IMR-90 (cell line): ENCODE measurements at regions not wholly inside any gene's neighbourhood (a gene's known extent, or its start where the extent isn't known, plus 50 kb on each side); places are given as distances from the start of the nearest gene placed in this dataset.

Source experiments
- ATAC-seq: fragments of 200-7000 bp; cut with Tn5 transposase; 2 replicates; pipeline ENCODE4 v1.9.1; 2020; ENCODE audit warnings: low read depth, mild to moderate bottlenecking, moderate library complexity
- BruUV-seq: library from RNA; stranded (reverse); fragments of 400-500 nt; replicated peaks from 2 replicates; lab custom pipeline; 2021; lab: Mats Ljungman, UMichigan
- CTCF ChIA-PET: fragments of 300-600 bp; formaldehyde crosslinking; extraction: SDS; loops from one replicate; lab custom pipeline; 2021; ENCODE audit warnings: antibody characterized with exemption; lab: Yijun Ruan, JAX
- POLR2A ChIA-PET: fragments of 300-600 bp; sonication (Branson Sonifier 250); formaldehyde crosslinking; loops from one replicate; lab custom pipeline; 2022; ENCODE audit warnings: antibody characterized with exemption; ENCODE audit not compliant: unreplicated experiment; lab: Charles Lee
- DNase-seq: peaks from one replicate; pipeline ENCODE4 v3.0.0; 2013
- H2AFZ ChIP-seq: replicated peaks from 2 replicates; pipeline ENCODE3; 2013; ENCODE audit warnings: low read length, mild to moderate bottlenecking; ENCODE audit not compliant: poor library complexity
- H2AK5ac ChIP-seq: 2 replicates; pipeline ENCODE4 v1.6.1; 2013; ENCODE audit warnings: low read depth, low read length, inconsistent platforms
- H2AK9ac ChIP-seq: replicated peaks from 2 replicates; pipeline ENCODE3; 2013; ENCODE audit warnings: mild to moderate bottlenecking, low read depth, low read length, moderate library complexity; ENCODE audit not compliant: poor library complexity
- H2BK120ac ChIP-seq: 2 replicates; pipeline ENCODE4 v1.6.1; 2013; ENCODE audit warnings: low read depth, low read length, inconsistent platforms
- H2BK15ac ChIP-seq: 3 replicates; pipeline ENCODE4 v1.6.1; 2013; ENCODE audit warnings: low read depth, low read length, inconsistent platforms
- H2BK20ac ChIP-seq: 2 replicates; pipeline ENCODE4 v1.6.1; 2013; ENCODE audit warnings: low read depth, mild to moderate bottlenecking, inconsistent platforms, low read length, moderate library complexity
- H2BK5ac ChIP-seq: 2 replicates; pipeline ENCODE4 v1.6.1; 2013; ENCODE audit warnings: mild to moderate bottlenecking, low read depth, low read length, inconsistent platforms; ENCODE audit not compliant: poor library complexity, severe bottlenecking
- H3K14ac ChIP-seq: replicated peaks from 2 replicates; pipeline ENCODE4 v1.6.1; 2013; ENCODE audit warnings: low read depth, low read length, inconsistent platforms
- H3K18ac ChIP-seq: 2 replicates; pipeline ENCODE4 v1.6.1; 2013; ENCODE audit warnings: low read depth, low read length, control low read depth
- H3K23ac ChIP-seq: 2 replicates; pipeline ENCODE4 v1.6.1; 2013; ENCODE audit warnings: low read depth, low read length, inconsistent platforms
- H3K27ac ChIP-seq: 2 replicates; pipeline ENCODE4 v1.5.1; 2013; ENCODE audit warnings: mild to moderate bottlenecking, control low read depth, low read length; ENCODE audit not compliant: insufficient read depth
- H3K27me3 ChIP-seq: 2 replicates; pipeline ENCODE4 v1.6.1; 2013; ENCODE audit warnings: low read length; ENCODE audit not compliant: control insufficient read depth, insufficient read depth
- H3K36me3 ChIP-seq: 2 replicates; pipeline ENCODE4 v1.6.1; 2013; ENCODE audit warnings: low read length, mixed read lengths; ENCODE audit not compliant: control insufficient read depth, insufficient read depth
- H3K4ac ChIP-seq: 2 replicates; pipeline ENCODE4 v1.6.1; 2013; ENCODE audit warnings: low read depth, low read length, inconsistent platforms
- H3K4me1 ChIP-seq: 2 replicates; pipeline ENCODE4 v1.6.1; 2013; ENCODE audit warnings: low read length, mixed read lengths; ENCODE audit not compliant: control insufficient read depth, insufficient read depth
- H3K4me2 ChIP-seq: 2 replicates; pipeline ENCODE4 v1.6.1; 2013; ENCODE audit warnings: low read depth, mild to moderate bottlenecking, control low read depth, low read length, moderate library complexity
- H3K4me3 ChIP-seq: 2 replicates; pipeline ENCODE4 v1.5.1; 2013; ENCODE audit warnings: low read depth, mild to moderate bottlenecking, control low read depth, low read length, moderate library complexity; ENCODE audit not compliant: insufficient read depth
- H3K56ac ChIP-seq: 2 replicates; pipeline ENCODE4 v1.6.1; 2013; ENCODE audit warnings: low read length, inconsistent platforms; ENCODE audit not compliant: insufficient read depth; ENCODE audit errors: extremely low read depth
- H3K79me1 ChIP-seq, 2 experiments: 2 replicates each; pipeline ENCODE4 v1.6.1; 2013; ENCODE audit warnings: low read length in 2 of 2, inconsistent platforms in 1 of 2, low read depth in 1 of 2
- H3K9ac ChIP-seq: 2 replicates; pipeline ENCODE4 v1.6.1; 2013; ENCODE audit warnings: low read depth, low read length, control low read depth
- H3K9me1 ChIP-seq: 2 replicates; pipeline ENCODE4 v1.6.1; 2013; ENCODE audit warnings: low read length, inconsistent platforms; ENCODE audit not compliant: insufficient read depth
- H3K9me3 ChIP-seq: 2 replicates; pipeline ENCODE4 v1.6.1; 2013; ENCODE audit warnings: low read length; ENCODE audit not compliant: control insufficient read depth, insufficient read depth
- H4K20me1 ChIP-seq: 2 replicates; pipeline ENCODE4 v1.6.1; 2013; ENCODE audit warnings: low read length, inconsistent platforms; ENCODE audit not compliant: insufficient read depth
- H4K5ac ChIP-seq: 2 replicates; pipeline ENCODE4 v1.6.1; 2013; ENCODE audit warnings: mild to moderate bottlenecking, low read depth, low read length, control low read depth
- H4K8ac ChIP-seq, 2 experiments: 2 replicates each; pipeline ENCODE4 v1.6.1; 2013; ENCODE audit warnings: low read depth in 2 of 2, low read length in 2 of 2, control low read depth in 1 of 2, inconsistent platforms in 1 of 2
- H4K91ac ChIP-seq: 2 replicates; pipeline ENCODE4 v1.6.1; 2013; ENCODE audit warnings: low read depth, low read length, inconsistent platforms; ENCODE audit not compliant: insufficient read depth
- CHD1 ChIP-seq: IDR thresholded peaks from 2 replicates; pipeline ENCODE4 v1.6.1; 2012; ENCODE audit warnings: low read depth, low read length, improper control_type of control experiment
- CTCF ChIP-seq: conservative IDR thresholded peaks from 2 replicates; pipeline ENCODE4 v1.5.1; 2012; ENCODE audit warnings: mild to moderate bottlenecking, low read depth, low read length, improper control_type of control experiment
- POLR2A ChIP-seq: IDR thresholded peaks from 2 replicates; pipeline ENCODE4 v1.6.1; 2012; ENCODE audit warnings: mild to moderate bottlenecking, low read depth, low read length
- RCOR1 ChIP-seq: IDR thresholded peaks from 2 replicates; pipeline ENCODE4 v1.6.1; 2012; ENCODE audit warnings: mild to moderate bottlenecking, low read length, improper control_type of control experiment; ENCODE audit not compliant: insufficient replicate concordance
- RFX5 ChIP-seq: IDR thresholded peaks from 2 replicates; pipeline ENCODE4 v1.8.0; 2012; ENCODE audit warnings: low read depth, mild to moderate bottlenecking, low read length, moderate library complexity
- SMC3 ChIP-seq: fragments of 150-350 bp; IDR thresholded peaks from 2 replicates; pipeline ENCODE4 v1.6.1; 2016; ENCODE audit warnings: low read depth, mild to moderate bottlenecking, antibody characterized with exemption, low read length, moderate library complexity
- USF2 ChIP-seq: fragments of 150-350 bp; IDR thresholded peaks from 2 replicates; pipeline ENCODE4 v1.6.1; 2017; ENCODE audit warnings: mild to moderate bottlenecking, antibody characterized with exemption, low read length, low read depth
- WGBS, 2 experiments: methylation state at CpG; one replicate each; pipeline versions ENCODE4 v1.1.5 to v1.1.7; 2013; ENCODE audit warnings: missing lambda C conversion rate in 2 of 2; ENCODE audit not compliant: insufficient read length in 1 of 2; ENCODE audit errors: extremely low coverage in 2 of 2; 5-methylcytosine and 5-hydroxymethylcytosine counted together
- dilution Hi-C: fragments of 300-500 bp; cut with HindIII; formaldehyde crosslinking; loops from one replicate; pipeline ENCODE4 v1.14.3; 2018; ENCODE audit warnings: low sequenced_read_pairs; ENCODE audit not compliant: unreplicated experiment
- in situ Hi-C: fragments of 300-500 bp; cut with MboI; formaldehyde crosslinking; loops from 3 replicates; pipeline ENCODE4 v1.14.3; 2019; ENCODE audit warnings: low sequenced_read_pairs, inconsistent platforms, mixed read lengths
- intact Hi-C: fragments of 100-400 bp; cut with micrococcal nuclease; formaldehyde crosslinking; loops from 2 replicates; pipeline ENCODE4 v1.10.0; 2022

- no peak overlapping the region for H3K9ac ChIP-seq
- no peak overlapping the region for H4K91ac ChIP-seq
- TF ChIP-seq RFX5 (no peak), CTCF (no peak), RCOR1 (no peak), SMC3 (no peak), USF2 (no peak), CHD1 (no peak), POLR2A (no peak)
- no peaks in the 10 kb centered on the region for H3K36me3 ChIP-seq
- H2BK20ac ChIP-seq, result no peak overlapping the region
- no TSS peak for BruUV-seq
- no peak overlapping the region for H4K8ac ChIP-seq
- H2AK5ac ChIP-seq, result no peak overlapping the region
- no peak overlapping the region for H2BK5ac ChIP-seq
- H3K14ac ChIP-seq, result no peak overlapping the region
- ChIA-PET POLR2A (no interaction called here), CTCF (no interaction called here)
- no peaks in the 10 kb centered on the region for H3K9me1 ChIP-seq
- no peaks in the 10 kb centered on the region for H3K9me3 ChIP-seq
- H3K4me2 ChIP-seq, result no peak overlapping the region
- no peak overlapping the region for H2AFZ ChIP-seq
- H4K5ac ChIP-seq, result no peak overlapping the region
- no peaks in the 10 kb centered on the region for H3K4me1 ChIP-seq
- no peak overlapping the region for H3K27ac ChIP-seq
- in situ Hi-C loops, result no loop called here
- no peaks in the 10 kb centered on the region for H4K20me1 ChIP-seq
- no peaks in the 10 kb centered on the region for H3K27me3 ChIP-seq
- no peak overlapping the region for H2BK120ac ChIP-seq
- H3K56ac ChIP-seq, result no peak overlapping the region
- no peak for DNase-seq
- H3K4ac ChIP-seq, result no peak overlapping the region
- H2AK9ac ChIP-seq, result no peak overlapping the region
- no peak overlapping the region for H3K23ac ChIP-seq
- WGBS, 2 experiments, result no CpG with 5 or more reads among the region's 3 CpGs
- no peak overlapping the region for H2BK15ac ChIP-seq
- H3K4me3 ChIP-seq, result no peak overlapping the region
- intact Hi-C loops, result no loop called here
- no peaks in the 10 kb centered on the region for H3K79me1 ChIP-seq
- no peak; the same call in 1 of the 2 replicates for ATAC-seq
- dilution Hi-C loops, result no loop called here
- H3K18ac ChIP-seq, result no peak overlapping the region
These were observed 462.0 kb downstream of the HS3ST3B1 start for GRCh38 chr17:14762736-14763479.
